ENCODE measurements at regions not wholly inside any gene's neighbourhood (a gene's known extent, or its start where the extent isn't known, plus 50 kb on each side); places are given as distances from the start of the nearest gene placed in this dataset.

GRCh38 chr19:34578751-34579150, 97.2 kb downstream of the WTIP start:
- Histone ChIP-seq H3K4me3 (ENCODE audit: control insufficient read depth in 1 of 2, extremely low read depth in 1 of 2, low read length in 1 of 2) (no peak overlapping the region), H3K27ac (ENCODE audit: low read length) (no peak overlapping the region), H3K27me3 (replicated peaks in 1 of 2; ENCODE audit: control insufficient read depth in 2 of 2, extremely low read depth in 1 of 2, insufficient read depth in 2 of 2, low read length in 1 of 2) (peaks cover 0 to 27% of the 10 kb centered on the region in 2 experiments), H3K36me3 (ENCODE audit: control insufficient read depth in 2 of 2, extremely low read depth in 1 of 2, insufficient read depth in 1 of 2, low read length in 1 of 2) (no peaks in the 10 kb centered on the region), H3K4me1 (ENCODE audit: control insufficient read depth in 1 of 2, extremely low read depth in 1 of 2, insufficient read depth in 2 of 2, low read length in 2 of 2) (no peaks in the 10 kb centered on the region), H3K9me3 (no peaks in the 10 kb centered on the region)
- POLR2A ChIA-PET = no interaction called here
- Mint-ChIP-seq H3K4me3 (no peak overlapping the region), H3K9me3 (peaks cover 0 to 8% (median 5%) of the 10 kb centered on the region in 3 donors), H3K27ac (no peak overlapping the region), H3K4me1 (peaks cover 0 to 3% (median 0%) of the 10 kb centered on the region in 3 donors), H3K27me3 (peaks cover 18 to 25% of the 10 kb centered on the region in 2 donors), H3K36me3 (peaks cover 9% of the 10 kb centered on the region)
- CTCF ChIA-PET = no interaction called here
- no peak for DNase-seq
- no peak for ATAC-seq (replicated peaks in 1 of 4)
- 74% methylated on average over 2 of the region's 5 CpGs for WGBS (ENCODE audit: insufficient coverage)

- peaks cover under 1 to 7% (median 5%) of the 10 kb centered on the region in 3 donors for H3K9me3 Mint-ChIP-seq
- H3K27ac Mint-ChIP-seq = no peak overlapping the region
- no peaks in the 10 kb centered on the region for H3K4me1 ChIP-seq (ENCODE audit: control insufficient read depth in 1 of 2, extremely low read depth in 1 of 2, insufficient read depth in 2 of 2, low read length in 2 of 2)
- H3K36me3 ChIP-seq (ENCODE audit: control insufficient read depth in 2 of 2, extremely low read depth in 1 of 2, insufficient read depth in 1 of 2, low read length in 1 of 2) = no peaks in the 10 kb centered on the region
- ChIA-PET POLR2A (no interaction called here), CTCF (no interaction called here)
- WGBS (ENCODE audit: insufficient coverage) = 75% methylated on average over 1 of the region's 4 CpGs
- H3K36me3 Mint-ChIP-seq = peaks cover 9% of the 10 kb centered on the region
- no peak overlapping the region for H3K4me3 Mint-ChIP-seq
- H3K9me3 ChIP-seq = no peaks in the 10 kb centered on the region
- H3K27ac ChIP-seq (ENCODE audit: low read length) = no peak overlapping the region
- DNase-seq (no peak), ATAC-seq (replicated peaks in 1 of 4) (no peak)
- peaks cover 0 to 27% of the 10 kb centered on the region in 2 experiments for H3K27me3 ChIP-seq (replicated peaks in 1 of 2; ENCODE audit: control insufficient read depth in 2 of 2, extremely low read depth in 1 of 2, insufficient read depth in 2 of 2, low read length in 1 of 2)
- H3K27me3 Mint-ChIP-seq = peaks cover 18 to 25% of the 10 kb centered on the region in 2 donors
- peaks cover 0 to 3% (median 0%) of the 10 kb centered on the region in 3 donors for H3K4me1 Mint-ChIP-seq
- no peak overlapping the region for H3K4me3 ChIP-seq (ENCODE audit: control insufficient read depth in 1 of 2, extremely low read depth in 1 of 2, low read length in 1 of 2)
Measured at GRCh38 chr19:34578173-34578572, 96.6 kb downstream of the WTIP start.

- H3K36me3 Mint-ChIP-seq = peaks cover 9% of the 10 kb centered on the region
- peaks cover 0 to 3% (median 0%) of the 10 kb centered on the region in 3 donors for H3K4me1 Mint-ChIP-seq
- ChIA-PET CTCF (no interaction called here), POLR2A (no interaction called here)
- Histone ChIP-seq H3K27me3 (replicated peaks in 1 of 2; ENCODE audit: control insufficient read depth in 2 of 2, extremely low read depth in 1 of 2, insufficient read depth in 2 of 2, low read length in 1 of 2) (peaks cover 0 to 27% of the 10 kb centered on the region in 2 experiments), H3K4me3 (ENCODE audit: control insufficient read depth in 1 of 2, extremely low read depth in 1 of 2, low read length in 1 of 2) (no peak overlapping the region), H3K4me1 (ENCODE audit: control insufficient read depth in 1 of 2, extremely low read depth in 1 of 2, insufficient read depth in 2 of 2, low read length in 2 of 2) (no peaks in the 10 kb centered on the region), H3K27ac (ENCODE audit: low read length) (no peak overlapping the region), H3K9me3 (no peaks in the 10 kb centered on the region), H3K36me3 (ENCODE audit: control insufficient read depth in 2 of 2, extremely low read depth in 1 of 2, insufficient read depth in 1 of 2, low read length in 1 of 2) (no peaks in the 10 kb centered on the region)
- H3K9me3 Mint-ChIP-seq = peaks cover 6 to 10% (median 8%) of the 10 kb centered on the region in 3 donors
- no peak for ATAC-seq (replicated peaks in 1 of 4)
- 16% methylated on average over 45 of the region's 45 CpGs for WGBS (ENCODE audit: insufficient coverage)
- H3K4me3 Mint-ChIP-seq = no peak overlapping the region
- no peak for DNase-seq
- no peak overlapping the region for H3K27ac Mint-ChIP-seq
- H3K27me3 Mint-ChIP-seq = peaks cover 18 to 25% of the 10 kb centered on the region in 2 donors
Measured at GRCh38 chr19:34577531-34578101, 96.1 kb downstream of the WTIP start.

GRCh38 chr19:34577056-34577455, 95.5 kb downstream of the WTIP start:
- DNase-seq = no peak
- peaks cover 6 to 12% (median 10%) of the 10 kb centered on the region in 3 donors for H3K9me3 Mint-ChIP-seq
- H3K4me1 Mint-ChIP-seq = peaks cover 0 to 3% (median 0%) of the 10 kb centered on the region in 3 donors
- no peak overlapping the region for H3K27ac Mint-ChIP-seq
- Histone ChIP-seq H3K4me3 (ENCODE audit: control insufficient read depth in 1 of 2, extremely low read depth in 1 of 2, low read length in 1 of 2) (no peak overlapping the region), H3K27ac (ENCODE audit: low read length) (no peak overlapping the region), H3K4me1 (ENCODE audit: control insufficient read depth in 1 of 2, extremely low read depth in 1 of 2, insufficient read depth in 2 of 2, low read length in 2 of 2) (no peaks in the 10 kb centered on the region), H3K27me3 (replicated peaks in 1 of 2; ENCODE audit: control insufficient read depth in 2 of 2, extremely low read depth in 1 of 2, insufficient read depth in 2 of 2, low read length in 1 of 2) (peaks cover 0 to 27% of the 10 kb centered on the region in 2 experiments), H3K9me3 (no peaks in the 10 kb centered on the region), H3K36me3 (ENCODE audit: control insufficient read depth in 2 of 2, extremely low read depth in 1 of 2, insufficient read depth in 1 of 2, low read length in 1 of 2) (no peaks in the 10 kb centered on the region)
- H3K27me3 Mint-ChIP-seq = peaks cover 18 to 25% of the 10 kb centered on the region in 2 donors
- 68% methylated on average over 16 of the region's 16 CpGs for WGBS (ENCODE audit: insufficient coverage)
- ChIA-PET CTCF (no interaction called here), POLR2A (no interaction called here)
- peaks cover 9% of the 10 kb centered on the region for H3K36me3 Mint-ChIP-seq
- no peak for ATAC-seq (replicated peaks in 1 of 4)
- no peak overlapping the region for H3K4me3 Mint-ChIP-seq

- 97% methylated on average over 2 of the region's 5 CpGs for WGBS (ENCODE audit: insufficient coverage)
- Histone ChIP-seq H3K4me1 (ENCODE audit: control insufficient read depth in 1 of 2, extremely low read depth in 1 of 2, insufficient read depth in 2 of 2, low read length in 2 of 2) (no peaks in the 10 kb centered on the region), H3K27me3 (replicated peaks in 1 of 2; ENCODE audit: control insufficient read depth in 2 of 2, extremely low read depth in 1 of 2, insufficient read depth in 2 of 2, low read length in 1 of 2) (peaks cover 0 to 27% of the 10 kb centered on the region in 2 experiments), H3K9me3 (no peaks in the 10 kb centered on the region), H3K27ac (ENCODE audit: low read length) (no peak overlapping the region), H3K4me3 (ENCODE audit: control insufficient read depth in 1 of 2, extremely low read depth in 1 of 2, low read length in 1 of 2) (no peak overlapping the region), H3K36me3 (ENCODE audit: control insufficient read depth in 2 of 2, extremely low read depth in 1 of 2, insufficient read depth in 1 of 2, low read length in 1 of 2) (no peaks in the 10 kb centered on the region)
- POLR2A ChIA-PET = no interaction called here
- Mint-ChIP-seq H3K36me3 (peaks cover 9% of the 10 kb centered on the region), H3K4me3 (no peak overlapping the region), H3K9me3 (peaks cover 6 to 12% (median 12%) of the 10 kb centered on the region in 3 donors), H3K4me1 (peaks cover 0 to 3% (median 0%) of the 10 kb centered on the region in 3 donors), H3K27me3 (peaks cover 18 to 25% of the 10 kb centered on the region in 2 donors), H3K27ac (no peak overlapping the region)
- ATAC-seq (replicated peaks in 1 of 4) = no peak
- CTCF ChIA-PET = no interaction called here
- DNase-seq = no peak
Measured at GRCh38 chr19:34576292-34576691, 94.7 kb downstream of the WTIP start.

GRCh38 chr19:34575206-34575605, 93.6 kb downstream of the WTIP start:
- Mint-ChIP-seq H3K4me3 (no peak overlapping the region), H3K27me3 (peaks cover 18 to 21% of the 10 kb centered on the region in 2 donors), H3K27ac (no peak overlapping the region), H3K36me3 (peaks cover 9% of the 10 kb centered on the region), H3K4me1 (peaks cover 0 to 3% (median 0%) of the 10 kb centered on the region in 3 donors), H3K9me3 (peaks cover 10 to 17% (median 16%) of the 10 kb centered on the region in 3 donors)
- H3K27me3 ChIP-seq (replicated peaks in 1 of 2; ENCODE audit: control insufficient read depth in 2 of 2, extremely low read depth in 1 of 2, insufficient read depth in 2 of 2, low read length in 1 of 2) = peaks cover 0 to 27% of the 10 kb centered on the region in 2 experiments
- ATAC-seq (replicated peaks in 1 of 4) (no peak), DNase-seq (no peak)
- no peaks in the 10 kb centered on the region for H3K9me3 ChIP-seq
- no peak overlapping the region for H3K27ac ChIP-seq (ENCODE audit: low read length)
- CTCF ChIA-PET = no interaction called here
- no peak overlapping the region for H3K4me3 ChIP-seq (ENCODE audit: control insufficient read depth in 1 of 2, extremely low read depth in 1 of 2, low read length in 1 of 2)
- no peaks in the 10 kb centered on the region for H3K36me3 ChIP-seq (ENCODE audit: control insufficient read depth in 2 of 2, extremely low read depth in 1 of 2, insufficient read depth in 1 of 2, low read length in 1 of 2)
- 95% methylated on average over 18 of the region's 20 CpGs for WGBS (ENCODE audit: insufficient coverage)
- H3K4me1 ChIP-seq (ENCODE audit: control insufficient read depth in 1 of 2, extremely low read depth in 1 of 2, insufficient read depth in 2 of 2, low read length in 2 of 2) = no peaks in the 10 kb centered on the region
- POLR2A ChIA-PET = no interaction called here

All from T-cell (primary cell).